ENCODE measurements at regions not wholly inside any gene's neighbourhood (a gene's known extent, or its start where the extent isn't known, plus 50 kb on each side); places are given as distances from the start of the nearest gene placed in this dataset.

DNA sequence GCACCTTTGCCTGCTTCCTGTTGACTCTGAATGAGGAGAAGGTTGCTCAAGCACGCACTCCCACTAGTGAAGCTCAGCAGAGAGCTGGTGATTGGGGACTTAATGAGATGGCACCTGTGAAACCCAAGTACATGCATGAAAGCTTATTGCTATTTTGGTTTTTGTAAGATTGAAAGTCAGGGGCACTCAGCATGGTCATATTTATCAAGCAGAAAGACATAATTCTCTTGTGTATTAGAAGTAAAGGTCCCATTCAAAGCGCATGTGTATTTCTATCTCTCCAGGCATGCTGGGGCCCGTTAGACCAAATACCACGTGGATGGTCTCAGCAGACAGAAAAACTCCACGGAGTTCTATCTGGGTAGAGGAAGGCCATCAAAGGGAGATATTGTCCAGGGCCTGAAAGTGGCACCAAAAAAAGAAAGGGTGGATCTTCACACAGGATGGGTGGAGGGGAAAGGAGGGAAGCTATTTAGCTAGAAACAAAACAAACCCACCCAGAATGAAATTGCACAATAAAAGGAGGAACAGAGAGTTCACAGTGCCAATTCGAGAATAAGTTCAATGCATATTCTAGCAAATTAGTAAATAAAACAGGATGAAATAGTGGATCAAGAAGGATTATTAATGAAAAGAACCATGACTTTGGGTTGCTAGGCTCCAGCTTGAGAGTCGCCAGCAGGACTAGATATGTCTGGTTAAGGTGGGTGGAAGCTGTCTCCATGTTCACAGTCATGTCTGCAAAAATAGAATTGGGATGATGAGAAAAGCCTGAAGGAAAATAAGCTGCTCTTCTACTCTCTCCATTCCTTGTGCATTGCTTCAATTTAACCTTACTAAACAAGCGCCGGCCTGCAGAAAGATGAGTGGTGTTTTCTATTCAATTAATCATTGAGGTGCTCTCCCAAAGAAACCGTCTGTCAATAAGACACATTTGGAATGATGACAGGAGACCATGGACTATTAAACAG lies 224.9 kb upstream of the DTNBP1 start:
- ChIA-PET POLR2A (no interaction called here), CTCF (interaction anchor here (0.5 to 1.2 kb wide), 4 partner anchors 20 to 250 kb away, joined by 3 to 6 read pairs (median 4); no protein-coding TSS in a partner anchor)
- TF ChIP-seq ZSCAN23 (tag by site-specific recombination; IDR thresholded peaks at IDR 0.05) (no peak), ZNF223 (tag by site-specific recombination; IDR thresholded peaks at IDR 0.05) (no peak), ZFP41 (tag by site-specific recombination; IDR thresholded peaks at IDR 0.05; ENCODE audit: borderline replicate concordance) (no peak), ZNF629 (tag by site-specific recombination; IDR thresholded peaks at IDR 0.05) (no peak), ZNF560 (tag by site-specific recombination; IDR thresholded peaks at IDR 0.05; ENCODE audit: borderline replicate concordance) (no peak)
- TF ChIP-seq, protein P1, sequence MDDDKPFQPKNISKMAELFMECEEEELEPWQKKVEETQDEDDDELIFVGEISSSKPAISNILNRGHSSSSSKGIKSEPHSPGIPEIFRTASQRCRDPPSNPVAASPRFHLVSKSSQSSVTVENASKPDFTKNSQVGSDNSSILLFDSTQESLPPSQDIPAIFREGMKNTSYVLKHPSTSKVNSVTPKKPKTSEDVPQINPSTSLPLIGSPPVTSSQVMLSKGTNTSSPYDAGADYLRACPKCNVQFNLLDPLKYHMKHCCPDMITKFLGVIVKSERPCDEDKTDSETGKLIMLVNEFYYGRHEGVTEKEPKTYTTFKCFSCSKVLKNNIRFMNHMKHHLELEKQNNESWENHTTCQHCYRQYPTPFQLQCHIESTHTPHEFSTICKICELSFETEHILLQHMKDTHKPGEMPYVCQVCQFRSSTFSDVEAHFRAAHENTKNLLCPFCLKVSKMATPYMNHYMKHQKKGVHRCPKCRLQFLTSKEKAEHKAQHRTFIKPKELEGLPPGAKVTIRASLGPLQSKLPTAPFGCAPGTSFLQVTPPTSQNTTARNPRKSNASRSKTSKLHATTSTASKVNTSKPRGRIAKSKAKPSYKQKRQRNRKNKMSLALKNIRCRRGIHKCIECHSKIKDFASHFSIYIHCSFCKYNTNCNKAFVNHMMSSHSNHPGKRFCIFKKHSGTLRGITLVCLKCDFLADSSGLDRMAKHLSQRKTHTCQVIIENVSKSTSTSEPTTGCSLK (tag by site-specific recombination; IDR thresholded peaks at IDR 0.05): no peak

GRCh38 chr6:15885624-15886023 lies 222.8 kb upstream of the DTNBP1 start:
- POLR2A ChIA-PET: no interaction called here
- H3K36me3 ChIP-seq (ENCODE audit: control insufficient read depth in 2 of 2, insufficient read depth in 1 of 2, low read length in 2 of 2): no peaks in the 10 kb centered on the region
- CTCF ChIA-PET: interaction anchor here (0.6 to 1.6 kb wide), 2 partner anchors 194 to 262 kb away, joined by 3 read pairs; no protein-coding TSS in a partner anchor
- no peak overlapping the region for H3K4me3 ChIP-seq (ENCODE audit: low read depth, low read length)
- no peaks in the 10 kb centered on the region for H3K4me1 ChIP-seq (ENCODE audit: control insufficient read depth, insufficient read depth, low read length)
- no peak overlapping the region for H3K27ac ChIP-seq (ENCODE audit: extremely low read depth, low read depth, low read length)
- H3K9me3 ChIP-seq (ENCODE audit: control insufficient read depth, insufficient read depth, low read depth, low read length): no peaks in the 10 kb centered on the region
- TF ChIP-seq ZNF16 (tag by site-specific recombination; IDR thresholded peaks at IDR 0.05; ENCODE audit: low read depth): no peak
- TF ChIP-seq, protein P2, sequence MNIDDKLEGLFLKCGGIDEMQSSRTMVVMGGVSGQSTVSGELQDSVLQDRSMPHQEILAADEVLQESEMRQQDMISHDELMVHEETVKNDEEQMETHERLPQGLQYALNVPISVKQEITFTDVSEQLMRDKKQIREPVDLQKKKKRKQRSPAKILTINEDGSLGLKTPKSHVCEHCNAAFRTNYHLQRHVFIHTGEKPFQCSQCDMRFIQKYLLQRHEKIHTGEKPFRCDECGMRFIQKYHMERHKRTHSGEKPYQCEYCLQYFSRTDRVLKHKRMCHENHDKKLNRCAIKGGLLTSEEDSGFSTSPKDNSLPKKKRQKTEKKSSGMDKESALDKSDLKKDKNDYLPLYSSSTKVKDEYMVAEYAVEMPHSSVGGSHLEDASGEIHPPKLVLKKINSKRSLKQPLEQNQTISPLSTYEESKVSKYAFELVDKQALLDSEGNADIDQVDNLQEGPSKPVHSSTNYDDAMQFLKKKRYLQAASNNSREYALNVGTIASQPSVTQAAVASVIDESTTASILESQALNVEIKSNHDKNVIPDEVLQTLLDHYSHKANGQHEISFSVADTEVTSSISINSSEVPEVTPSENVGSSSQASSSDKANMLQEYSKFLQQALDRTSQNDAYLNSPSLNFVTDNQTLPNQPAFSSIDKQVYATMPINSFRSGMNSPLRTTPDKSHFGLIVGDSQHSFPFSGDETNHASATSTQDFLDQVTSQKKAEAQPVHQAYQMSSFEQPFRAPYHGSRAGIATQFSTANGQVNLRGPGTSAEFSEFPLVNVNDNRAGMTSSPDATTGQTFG (tag by site-specific recombination; IDR thresholded peaks at IDR 0.05; ENCODE audit: borderline replicate concordance): no peak
- TF ChIP-seq ZNF747 (tag by site-specific recombination; IDR thresholded peaks at IDR 0.05): no peak
- TF ChIP-seq ZNF19 (tag by site-specific recombination; IDR thresholded peaks at IDR 0.05; ENCODE audit: low read depth): no peak
- TF ChIP-seq ZNF169 (tag by site-specific recombination; IDR thresholded peaks at IDR 0.05): no peak
- TF ChIP-seq ZNF248 (tag by site-specific recombination; IDR thresholded peaks at IDR 0.05): no peak
- no peak for TF ChIP-seq ZNF837 (tag by site-specific recombination; IDR thresholded peaks at IDR 0.05)
- TF ChIP-seq ZBTB20 (tag by site-specific recombination; IDR thresholded peaks at IDR 0.05): no peak
- no peak for TF ChIP-seq TSHZ1 (tag by site-specific recombination; IDR thresholded peaks at IDR 0.05; ENCODE audit: borderline replicate concordance)
- no peak for TF ChIP-seq ZNF645 (tag by site-specific recombination; IDR thresholded peaks at IDR 0.05)
- TF ChIP-seq AEBP2 (tag by site-specific recombination; IDR thresholded peaks at IDR 0.05; ENCODE audit: borderline replicate concordance): no peak
- TF ChIP-seq ZNF791 (tag by site-specific recombination; IDR thresholded peaks at IDR 0.05): no peak
- no peak for TF ChIP-seq ZNF473 (tag by site-specific recombination; IDR thresholded peaks at IDR 0.05)
- no peak for TF ChIP-seq ZNF311 (tag by site-specific recombination; IDR thresholded peaks at IDR 0.05; ENCODE audit: borderline replicate concordance)
- no peak for TF ChIP-seq ZNF433 (tag by site-specific recombination; IDR thresholded peaks at IDR 0.05; ENCODE audit: low read depth)
- TF ChIP-seq ZNF621 (tag by site-specific recombination; IDR thresholded peaks at IDR 0.05): no peak

More for the DNA sequence above, 224.9 kb upstream of the DTNBP1 start:
- H3K9me3 ChIP-seq (ENCODE audit: control insufficient read depth, insufficient read depth, low read depth, low read length): no peaks in the 10 kb centered on the region
- H3K27ac ChIP-seq (ENCODE audit: extremely low read depth, low read depth, low read length): no peak overlapping the region
- no peak overlapping the region for H3K4me3 ChIP-seq (ENCODE audit: low read depth, low read length)
- H3K36me3 ChIP-seq (ENCODE audit: control insufficient read depth in 2 of 2, insufficient read depth in 1 of 2, low read length in 2 of 2): no peaks in the 10 kb centered on the region
- H3K4me1 ChIP-seq (ENCODE audit: control insufficient read depth, insufficient read depth, low read length): no peaks in the 10 kb centered on the region
